ENCODE measurements at regions not wholly inside any gene's neighbourhood (a gene's known extent, or its start where the extent isn't known, plus 50 kb on each side); places are given as distances from the start of the nearest gene placed in this dataset.
"Not testable (repeated sequence)": the region's sequence is repeated elsewhere in the genome, so short reads cannot be mapped to it uniquely, and the experiment has no call there.

DNA sequence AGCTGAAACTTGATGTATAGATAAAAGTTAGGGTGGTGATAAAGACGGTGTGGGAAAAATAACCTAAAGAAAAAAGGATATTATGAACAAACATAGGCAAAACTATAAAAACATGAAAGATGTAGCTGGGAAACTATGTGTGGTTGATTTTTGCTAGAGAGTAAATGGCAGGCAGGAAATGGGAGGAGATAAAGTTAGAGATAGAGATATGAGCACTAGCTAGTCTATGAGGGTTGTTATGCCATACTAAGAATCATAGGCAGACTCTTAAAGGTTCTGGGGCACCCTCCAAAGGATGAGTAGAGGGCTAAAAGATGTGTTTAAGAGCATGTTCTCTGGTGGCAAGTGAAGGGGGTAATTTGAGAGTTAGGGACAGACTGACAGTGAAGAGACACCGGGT, 1109.2 kb downstream of the GATA3 start:
- DNase-seq (ENCODE audit: low spot score): no peak
- Mint-ChIP-seq H3K27ac (ENCODE audit: unreplicated experiment) (no peak overlapping the region), H3K9me3 (ENCODE audit: unreplicated experiment) (no peaks in the 10 kb centered on the region), H3K4me3 (ENCODE audit: unreplicated experiment) (no peak overlapping the region), H3K27me3 (ENCODE audit: unreplicated experiment) (peaks cover 3% of the 10 kb centered on the region), H3K4me1 (ENCODE audit: unreplicated experiment) (no peaks in the 10 kb centered on the region), H3K36me3 (ENCODE audit: low read depth, unreplicated experiment) (peaks cover 4% of the 10 kb centered on the region)
- TF ChIP-seq, protein P1, sequence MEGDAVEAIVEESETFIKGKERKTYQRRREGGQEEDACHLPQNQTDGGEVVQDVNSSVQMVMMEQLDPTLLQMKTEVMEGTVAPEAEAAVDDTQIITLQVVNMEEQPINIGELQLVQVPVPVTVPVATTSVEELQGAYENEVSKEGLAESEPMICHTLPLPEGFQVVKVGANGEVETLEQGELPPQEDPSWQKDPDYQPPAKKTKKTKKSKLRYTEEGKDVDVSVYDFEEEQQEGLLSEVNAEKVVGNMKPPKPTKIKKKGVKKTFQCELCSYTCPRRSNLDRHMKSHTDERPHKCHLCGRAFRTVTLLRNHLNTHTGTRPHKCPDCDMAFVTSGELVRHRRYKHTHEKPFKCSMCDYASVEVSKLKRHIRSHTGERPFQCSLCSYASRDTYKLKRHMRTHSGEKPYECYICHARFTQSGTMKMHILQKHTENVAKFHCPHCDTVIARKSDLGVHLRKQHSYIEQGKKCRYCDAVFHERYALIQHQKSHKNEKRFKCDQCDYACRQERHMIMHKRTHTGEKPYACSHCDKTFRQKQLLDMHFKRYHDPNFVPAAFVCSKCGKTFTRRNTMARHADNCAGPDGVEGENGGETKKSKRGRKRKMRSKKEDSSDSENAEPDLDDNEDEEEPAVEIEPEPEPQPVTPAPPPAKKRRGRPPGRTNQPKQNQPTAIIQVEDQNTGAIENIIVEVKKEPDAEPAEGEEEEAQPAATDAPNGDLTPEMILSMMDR (IDR thresholded peaks at IDR 0.05; ENCODE audit: unreplicated experiment): no peak

- no peak for DNase-seq (ENCODE audit: low spot score)
- H3K27ac Mint-ChIP-seq (ENCODE audit: unreplicated experiment): no peak overlapping the region
- no peaks in the 10 kb centered on the region for H3K36me3 Mint-ChIP-seq (ENCODE audit: low read depth, unreplicated experiment)
- H3K4me3 Mint-ChIP-seq (ENCODE audit: unreplicated experiment): no peak overlapping the region
- H3K27me3 Mint-ChIP-seq (ENCODE audit: unreplicated experiment): peaks cover 3% of the 10 kb centered on the region
- H3K9me3 Mint-ChIP-seq (ENCODE audit: unreplicated experiment): no peaks in the 10 kb centered on the region
- no peaks in the 10 kb centered on the region for H3K4me1 Mint-ChIP-seq (ENCODE audit: unreplicated experiment)
- TF ChIP-seq, protein P1 (IDR thresholded peaks at IDR 0.05; ENCODE audit: unreplicated experiment): no peak
These were observed 1112.3 kb downstream of the GATA3 start for GRCh38 chr10:9166770-9167169.

DNA sequence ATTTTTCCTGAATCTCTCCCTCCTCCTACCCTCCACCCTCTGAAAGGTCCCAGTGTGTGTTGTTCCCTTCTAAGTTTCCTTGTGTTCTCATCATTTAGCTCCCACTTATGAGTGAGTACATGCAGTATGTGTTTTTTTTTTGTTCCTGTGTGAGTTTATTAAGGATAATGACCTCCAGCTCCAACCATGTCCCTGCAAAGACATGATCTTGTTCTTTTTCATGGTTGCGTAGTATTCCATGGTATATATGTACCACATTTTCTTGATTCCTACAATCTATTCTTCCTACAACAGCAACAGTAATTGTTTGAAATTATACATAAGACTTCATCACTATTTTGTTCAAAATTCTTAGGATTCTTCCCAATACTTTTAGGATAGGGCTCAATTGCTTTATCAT, 1117.8 kb downstream of the GATA3 start:
- DNase-seq (ENCODE audit: low spot score): no peak
- no peaks in the 10 kb centered on the region for H3K36me3 Mint-ChIP-seq (ENCODE audit: low read depth, unreplicated experiment)
- no peaks in the 10 kb centered on the region for H3K9me3 Mint-ChIP-seq (ENCODE audit: unreplicated experiment)
- H3K27ac Mint-ChIP-seq (ENCODE audit: unreplicated experiment): no peak overlapping the region
- peaks cover 6% of the 10 kb centered on the region for H3K4me1 Mint-ChIP-seq (ENCODE audit: unreplicated experiment)
- TF ChIP-seq, protein P1 (IDR thresholded peaks at IDR 0.05; ENCODE audit: unreplicated experiment): no peak
- no peak overlapping the region for H3K4me3 Mint-ChIP-seq (ENCODE audit: unreplicated experiment)
- peaks cover 2% of the 10 kb centered on the region for H3K27me3 Mint-ChIP-seq (ENCODE audit: unreplicated experiment)

DNA sequence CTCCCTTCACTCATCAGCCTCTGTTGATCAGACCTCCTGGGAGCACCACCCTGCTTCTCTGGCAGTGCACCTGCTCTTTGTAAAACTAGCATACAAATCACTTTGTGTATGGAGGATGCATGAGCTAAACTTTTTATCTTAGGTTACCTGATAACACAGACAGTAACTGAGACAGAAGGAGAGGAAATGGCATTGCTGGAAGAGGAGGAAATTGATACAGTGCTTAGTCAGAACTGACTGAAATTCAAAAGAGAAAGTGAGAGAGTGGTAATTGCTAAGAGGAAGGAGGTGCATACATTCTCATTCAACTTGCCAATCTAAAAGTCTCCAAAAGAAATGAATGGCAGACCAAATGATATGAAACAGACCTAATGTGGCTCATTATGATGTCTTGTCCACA, 1120.7 kb downstream of the GATA3 start:
- Mint-ChIP-seq H3K27me3 (ENCODE audit: unreplicated experiment) (peaks cover 2% of the 10 kb centered on the region), H3K4me1 (ENCODE audit: unreplicated experiment) (peaks cover 6% of the 10 kb centered on the region), H3K36me3 (ENCODE audit: low read depth, unreplicated experiment) (no peaks in the 10 kb centered on the region), H3K9me3 (ENCODE audit: unreplicated experiment) (no peaks in the 10 kb centered on the region), H3K27ac (ENCODE audit: unreplicated experiment) (no peak overlapping the region), H3K4me3 (ENCODE audit: unreplicated experiment) (no peak overlapping the region)
- DNase-seq (ENCODE audit: low spot score): no peak
- TF ChIP-seq, protein P1 (IDR thresholded peaks at IDR 0.05; ENCODE audit: unreplicated experiment): no peak

- not testable (repeated sequence) for H3K27ac Mint-ChIP-seq (ENCODE audit: unreplicated experiment); H3K4me3 Mint-ChIP-seq (ENCODE audit: unreplicated experiment); H3K4me1 Mint-ChIP-seq (ENCODE audit: unreplicated experiment); DNase-seq (ENCODE audit: low spot score); H3K9me3 Mint-ChIP-seq (ENCODE audit: unreplicated experiment); H3K36me3 Mint-ChIP-seq (ENCODE audit: low read depth, unreplicated experiment); H3K27me3 Mint-ChIP-seq (ENCODE audit: unreplicated experiment)
These were observed 1128.9 kb downstream of the GATA3 start for GRCh38 chr10:9183197-9183880.
